Mesendoderm (in vitro differentiated cells): ENCODE measurements at regions not wholly inside any gene's neighbourhood (a gene's known extent, or its start where the extent isn't known, plus 50 kb on each side); places are given as distances from the start of the nearest gene placed in this dataset.
"Not testable (repeated sequence)": the region's sequence is repeated elsewhere in the genome, so short reads cannot be mapped to it uniquely, and the experiment has no call there.

Experiments used
- DNase-seq: peaks from one replicate; pipeline ENCODE4 v3.0.0; 2013
- H2AK5ac ChIP-seq: 2 replicates; pipeline ENCODE4 v1.6.1; 2013; ENCODE audit warnings: low read length, inconsistent platforms
- H2BK120ac ChIP-seq: 2 replicates; pipeline ENCODE4 v1.6.1; 2013; ENCODE audit warnings: low read depth, mild to moderate bottlenecking, low read length, moderate library complexity, mixed read lengths
- H2BK15ac ChIP-seq: replicated peaks from 2 replicates; pipeline ENCODE4 v1.6.1; 2013; ENCODE audit warnings: low read depth, mild to moderate bottlenecking, moderate library complexity
- H2BK5ac ChIP-seq: 2 replicates; pipeline ENCODE4 v1.6.1; 2013; ENCODE audit warnings: low read length, inconsistent platforms
- H3K18ac ChIP-seq: 2 replicates; pipeline ENCODE4 v1.6.1; 2013; ENCODE audit warnings: mild to moderate bottlenecking, low read length, mixed read lengths
- H3K23ac ChIP-seq: one replicate; pipeline ENCODE4 v1.6.1; 2013; ENCODE audit warnings: low read length
- H3K27ac ChIP-seq: 2 replicates; pipeline ENCODE4 v1.5.1; 2013; ENCODE audit warnings: low read depth, mild to moderate bottlenecking, inconsistent platforms, low read length, moderate library complexity
- H3K27me3 ChIP-seq: 2 replicates; pipeline ENCODE4 v1.6.1; 2013; ENCODE audit warnings: low read length, control low read depth, mild to moderate bottlenecking, inconsistent platforms; ENCODE audit not compliant: insufficient read depth, poor library complexity
- H3K36me3 ChIP-seq: 2 replicates; pipeline ENCODE4 v1.6.1; 2013; ENCODE audit warnings: low read length, inconsistent platforms; ENCODE audit not compliant: control insufficient read depth, insufficient read depth
- H3K4ac ChIP-seq: one replicate; pipeline ENCODE4 v1.6.1; 2013; ENCODE audit warnings: low read depth, mild to moderate bottlenecking, low read length, moderate library complexity
- H3K4me1 ChIP-seq: 2 replicates; pipeline ENCODE4 v1.6.1; 2013; ENCODE audit warnings: low read depth, low read length, inconsistent platforms; ENCODE audit not compliant: control insufficient read depth
- H3K4me2 ChIP-seq: 2 replicates; pipeline ENCODE4 v1.6.1; 2013; ENCODE audit warnings: low read length
- H3K4me3 ChIP-seq: 2 replicates; pipeline ENCODE4 v1.5.1; 2013; ENCODE audit warnings: mild to moderate bottlenecking, low read length
- H3K56ac ChIP-seq: one replicate; pipeline ENCODE4 v1.6.1; 2013; ENCODE audit warnings: low read length
- H3K79me1 ChIP-seq: 2 replicates; pipeline ENCODE4 v1.6.1; 2013; ENCODE audit warnings: low read length, inconsistent platforms
- H3K79me2 ChIP-seq: 2 replicates; pipeline ENCODE4 v1.6.1; 2013; ENCODE audit warnings: mild to moderate bottlenecking, low read length; ENCODE audit not compliant: control insufficient read depth, insufficient read depth
- H3K9ac ChIP-seq: 2 replicates; pipeline ENCODE4 v1.6.1; 2013; ENCODE audit warnings: low read length, inconsistent platforms
- H4K5ac ChIP-seq: one replicate; pipeline ENCODE4 v1.6.1; 2013; ENCODE audit warnings: low read length
- H4K8ac ChIP-seq: one replicate; pipeline ENCODE4 v1.6.1; 2013; ENCODE audit warnings: low read depth, mild to moderate bottlenecking, control low read depth, low read length, moderate library complexity
- WGBS: extraction: QIAGEN DNeasy Blood & Tissue Kit; methylation state at CpG from one replicate; pipeline ENCODE4 v1.1.7; 2013; ENCODE audit warnings: low lambda C conversion rate, missing lambda C conversion rate; ENCODE audit not compliant: insufficient coverage; ENCODE audit errors: extremely low coverage; 5-methylcytosine and 5-hydroxymethylcytosine counted together

DNA sequence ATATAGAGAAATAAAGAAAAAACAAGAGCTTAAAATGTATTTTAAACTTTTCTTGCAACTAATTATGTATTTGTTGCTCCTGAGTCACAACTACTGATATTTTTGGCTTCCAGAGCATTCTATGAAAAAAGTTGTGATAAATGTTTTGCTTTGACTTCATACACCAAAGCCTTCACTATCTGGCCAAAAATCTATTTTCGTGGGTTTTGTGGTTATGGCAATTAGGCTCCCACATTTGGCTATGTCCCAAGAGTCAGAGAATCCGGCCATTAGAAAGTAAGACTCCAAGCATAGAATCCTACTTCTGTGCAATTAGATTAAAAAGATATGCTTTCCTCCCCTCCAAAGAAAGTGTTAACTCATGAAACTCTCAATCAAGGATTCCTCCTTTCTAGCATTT lies 1456.1 kb upstream of the ACVR2A start:
- Histone ChIP-seq H3K9ac (no peak overlapping the region), H3K27ac (no peak overlapping the region), H3K4me3 (no peak overlapping the region), H3K23ac (no peak overlapping the region), H3K79me1 (no peaks in the 10 kb centered on the region), H2AK5ac (no peak overlapping the region), H2BK120ac (no peak overlapping the region), H3K4me1 (no peaks in the 10 kb centered on the region), H4K5ac (no peak overlapping the region), H3K18ac (no peak overlapping the region), H3K56ac (no peak overlapping the region), H2BK15ac (no peak overlapping the region), H3K27me3 (no peaks in the 10 kb centered on the region), H3K4me2 (no peak overlapping the region), H3K36me3 (no peaks in the 10 kb centered on the region), H4K8ac (no peak overlapping the region), H2BK5ac (no peak overlapping the region), H3K79me2 (no peaks in the 10 kb centered on the region), H3K4ac (no peak overlapping the region)
- no CpG with 5 or more reads among the region's 2 CpGs for WGBS
- DNase-seq, result no peak

DNA sequence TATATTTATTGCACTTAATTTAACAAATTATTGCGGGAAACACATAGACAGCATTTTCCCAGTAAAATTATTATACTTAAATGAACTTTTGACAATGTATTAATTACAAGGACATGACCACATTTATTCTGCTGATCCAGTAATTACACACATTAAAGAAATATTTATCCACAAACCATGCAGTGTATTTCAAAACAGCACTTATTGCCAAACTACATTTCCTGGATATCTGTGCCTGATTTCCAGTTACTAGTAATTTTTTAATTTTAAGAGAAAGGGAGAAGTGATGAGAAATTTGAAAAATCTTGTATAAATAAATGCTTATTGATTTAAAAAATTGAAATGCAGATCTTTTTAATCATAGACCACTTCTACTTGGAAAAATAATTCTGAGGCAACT lies 1458.7 kb upstream of the ACVR2A start:
- Histone ChIP-seq H3K4me1 (no peaks in the 10 kb centered on the region), H2BK5ac (no peak overlapping the region), H3K27me3 (no peaks in the 10 kb centered on the region), H3K4me3 (no peak overlapping the region), H4K8ac (no peak overlapping the region), H3K56ac (no peak overlapping the region), H3K79me1 (no peaks in the 10 kb centered on the region), H3K9ac (no peak overlapping the region), H3K23ac (no peak overlapping the region), H3K27ac (no peak overlapping the region), H3K4ac (no peak overlapping the region), H3K36me3 (no peaks in the 10 kb centered on the region), H3K18ac (no peak overlapping the region), H2BK15ac (no peak overlapping the region), H3K79me2 (no peaks in the 10 kb centered on the region), H3K4me2 (no peak overlapping the region), H2BK120ac (no peak overlapping the region), H2AK5ac (no peak overlapping the region), H4K5ac (no peak overlapping the region)
- WGBS, result no CpG with 5 or more reads among the region's 1 CpG
- no peak for DNase-seq

DNA sequence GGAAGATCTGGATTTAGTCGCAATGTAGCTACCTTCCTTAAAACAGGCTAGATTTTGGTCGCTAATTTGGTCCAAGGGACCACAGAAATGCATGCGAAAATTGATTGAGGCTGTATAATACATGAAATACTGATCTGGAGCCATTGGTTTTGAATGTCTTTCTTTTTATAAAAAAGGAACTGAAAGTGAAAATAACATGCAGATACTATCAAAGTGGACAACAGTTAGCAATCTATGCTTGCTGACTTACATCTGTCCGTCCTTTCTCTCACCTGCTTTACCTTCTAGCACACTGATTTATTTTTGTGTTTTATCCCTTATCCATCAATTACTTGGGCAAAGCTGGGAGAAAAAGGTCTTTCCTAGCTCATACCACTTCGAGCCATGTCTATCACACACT lies 1459.8 kb upstream of the ACVR2A start:
- no peak overlapping the region for H3K56ac ChIP-seq
- no peak overlapping the region for H4K8ac ChIP-seq
- WGBS, result no CpG with 5 or more reads among the region's 5 CpGs
- no peak overlapping the region for H2BK5ac ChIP-seq
- H3K27me3 ChIP-seq, result no peaks in the 10 kb centered on the region
- no peaks in the 10 kb centered on the region for H3K4me1 ChIP-seq
- H3K79me2 ChIP-seq, result no peaks in the 10 kb centered on the region
- no peak overlapping the region for H2BK15ac ChIP-seq
- no peak for DNase-seq
- no peak overlapping the region for H3K4me3 ChIP-seq
- H4K5ac ChIP-seq, result no peak overlapping the region
- no peak overlapping the region for H2BK120ac ChIP-seq
- H3K27ac ChIP-seq, result no peak overlapping the region
- no peak overlapping the region for H3K23ac ChIP-seq
- H3K4me2 ChIP-seq, result no peak overlapping the region
- no peak overlapping the region for H3K4ac ChIP-seq
- H3K79me1 ChIP-seq, result no peaks in the 10 kb centered on the region
- H3K36me3 ChIP-seq, result no peaks in the 10 kb centered on the region
- H2AK5ac ChIP-seq, result no peak overlapping the region
- no peak overlapping the region for H3K9ac ChIP-seq
- no peak overlapping the region for H3K18ac ChIP-seq

DNA sequence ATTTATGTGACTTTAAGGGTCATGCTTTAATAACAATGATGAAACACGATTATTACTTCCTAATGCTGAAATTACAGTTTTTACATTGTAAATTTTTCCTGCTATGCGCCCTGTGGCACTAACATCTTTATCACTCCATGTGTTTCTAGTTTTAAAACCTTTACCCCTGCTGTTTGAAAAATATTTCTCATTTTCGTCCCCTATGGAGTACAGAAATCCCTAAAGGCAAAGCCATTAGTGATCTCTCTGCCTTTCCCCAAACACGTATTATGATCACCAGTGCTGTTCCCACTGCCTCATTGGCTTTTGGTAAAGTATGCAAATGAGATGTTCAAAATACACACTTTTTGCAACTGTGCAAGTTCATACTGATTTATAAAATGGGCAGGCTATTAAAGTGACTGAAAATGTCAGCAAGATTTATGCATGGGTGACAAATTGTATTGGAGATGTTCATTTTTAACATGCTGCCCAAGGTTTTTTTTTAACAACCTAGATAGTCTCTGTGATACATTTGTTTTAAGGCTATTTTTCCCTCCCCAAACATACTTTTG lies 1468.2 kb upstream of the ACVR2A start:
- H3K4me1 ChIP-seq, result no peaks in the 10 kb centered on the region
- H2BK5ac ChIP-seq, result no peak overlapping the region
- H3K9ac ChIP-seq, result no peak overlapping the region
- no peak for DNase-seq
- H3K27me3 ChIP-seq, result no peaks in the 10 kb centered on the region
- no peak overlapping the region for H4K5ac ChIP-seq
- no peak overlapping the region for H3K4me2 ChIP-seq
- no peak overlapping the region for H3K4ac ChIP-seq
- WGBS, result no CpG with 5 or more reads among the region's 4 CpGs
- no peaks in the 10 kb centered on the region for H3K36me3 ChIP-seq
- no peak overlapping the region for H2BK15ac ChIP-seq
- H3K79me1 ChIP-seq, result no peaks in the 10 kb centered on the region
- H3K4me3 ChIP-seq, result no peak overlapping the region
- no peak overlapping the region for H2BK120ac ChIP-seq
- H4K8ac ChIP-seq, result no peak overlapping the region
- no peaks in the 10 kb centered on the region for H3K79me2 ChIP-seq
- no peak overlapping the region for H3K27ac ChIP-seq
- no peak overlapping the region for H3K18ac ChIP-seq
- no peak overlapping the region for H3K56ac ChIP-seq
- H2AK5ac ChIP-seq, result no peak overlapping the region
- H3K23ac ChIP-seq, result no peak overlapping the region

DNA sequence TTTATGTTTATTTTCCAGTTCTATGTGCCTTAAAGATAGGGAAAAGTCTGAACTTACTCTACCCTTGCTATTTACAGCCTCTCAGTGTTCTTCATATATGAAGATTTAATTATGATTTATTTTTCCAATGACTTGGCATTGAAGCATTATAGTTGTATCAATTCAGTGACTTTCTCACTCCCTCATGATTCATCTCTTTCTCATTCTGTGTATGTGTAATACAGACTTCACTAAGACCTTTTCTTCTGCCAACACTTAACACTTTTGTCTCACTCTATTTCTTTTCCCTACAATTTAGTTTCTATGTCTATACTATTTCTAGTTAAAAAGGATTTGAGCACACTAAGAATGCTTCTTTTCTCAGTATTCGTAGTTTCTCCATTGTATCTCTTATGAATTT lies 1470.3 kb upstream of the ACVR2A start:
- Histone ChIP-seq H4K5ac (no peak overlapping the region), H2AK5ac (no peak overlapping the region), H2BK120ac (no peak overlapping the region), H4K8ac (no peak overlapping the region), H3K27ac (no peak overlapping the region), H3K36me3 (no peaks in the 10 kb centered on the region), H2BK5ac (no peak overlapping the region), H2BK15ac (no peak overlapping the region), H3K9ac (no peak overlapping the region), H3K56ac (no peak overlapping the region), H3K79me2 (no peaks in the 10 kb centered on the region), H3K27me3 (no peaks in the 10 kb centered on the region), H3K4me1 (no peaks in the 10 kb centered on the region), H3K23ac (no peak overlapping the region), H3K4ac (no peak overlapping the region), H3K18ac (no peak overlapping the region), H3K79me1 (no peaks in the 10 kb centered on the region), H3K4me3 (no peak overlapping the region), H3K4me2 (no peak overlapping the region)
- no CpG with 5 or more reads among the region's 1 CpG for WGBS
- DNase-seq, result no peak

DNA sequence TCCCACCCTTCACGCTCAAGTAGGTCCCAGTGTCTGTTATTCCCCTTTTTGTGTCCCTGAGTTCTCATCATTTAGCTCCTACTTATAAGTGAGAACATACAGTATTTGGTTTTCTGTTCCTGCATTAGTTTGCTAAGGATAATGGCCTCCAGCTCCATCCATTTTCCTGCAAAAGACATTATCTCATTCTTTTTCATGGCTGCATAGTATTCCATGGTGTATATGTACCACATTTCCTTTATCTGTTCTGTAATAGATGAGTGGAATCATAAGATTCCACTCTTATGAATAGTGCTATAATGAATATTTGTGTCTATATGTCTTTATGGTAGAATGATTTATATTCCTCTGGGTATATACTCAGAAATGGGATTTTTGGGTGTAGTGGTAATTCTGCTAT lies 1473.5 kb upstream of the ACVR2A start:
- not testable (repeated sequence) for H3K4me3 ChIP-seq, H3K79me2 ChIP-seq, H3K56ac ChIP-seq, H3K4me2 ChIP-seq, H3K18ac ChIP-seq, H2BK5ac ChIP-seq, H3K79me1 ChIP-seq, H3K36me3 ChIP-seq, H2BK120ac ChIP-seq, H3K27ac ChIP-seq, H3K4me1 ChIP-seq, H3K9ac ChIP-seq, H2BK15ac ChIP-seq, H4K5ac ChIP-seq, H2AK5ac ChIP-seq, H3K27me3 ChIP-seq, H3K4ac ChIP-seq, DNase-seq, H4K8ac ChIP-seq, H3K23ac ChIP-seq
- WGBS, result no CpG with 5 or more reads among the region's 1 CpG
